ENCODE measurements at regions not wholly inside any gene's neighbourhood (a gene's known extent, or its start where the extent isn't known, plus 50 kb on each side); places are given as distances from the start of the nearest gene placed in this dataset.
"Not testable (repeated sequence)": the region's sequence is repeated elsewhere in the genome, so short reads cannot be mapped to it uniquely, and the experiment has no call there.

DNA sequence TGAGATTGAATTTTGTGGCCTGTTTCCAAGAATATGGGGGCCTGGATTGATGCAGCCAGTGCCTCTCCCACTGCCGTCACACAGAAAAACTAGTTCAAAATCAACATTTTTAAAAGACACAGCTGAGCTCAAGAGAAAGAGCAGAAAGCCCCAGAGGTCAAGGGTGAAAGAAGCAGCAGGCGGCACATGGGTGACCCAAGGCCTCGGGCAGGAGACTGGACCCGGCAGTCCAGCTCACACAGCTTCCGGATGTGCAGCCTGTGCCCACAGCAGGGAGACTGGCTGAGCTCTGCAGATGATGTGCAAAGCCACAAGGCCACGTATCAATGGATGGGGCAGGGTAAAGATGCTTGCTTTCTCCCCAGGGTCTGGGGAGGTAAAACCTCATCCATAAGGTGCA is 50.4 kb upstream of the RNF32 start:
- no peak overlapping the region for H3K27ac ChIP-seq
- no peak overlapping the region for H3K4me3 ChIP-seq

DNA sequence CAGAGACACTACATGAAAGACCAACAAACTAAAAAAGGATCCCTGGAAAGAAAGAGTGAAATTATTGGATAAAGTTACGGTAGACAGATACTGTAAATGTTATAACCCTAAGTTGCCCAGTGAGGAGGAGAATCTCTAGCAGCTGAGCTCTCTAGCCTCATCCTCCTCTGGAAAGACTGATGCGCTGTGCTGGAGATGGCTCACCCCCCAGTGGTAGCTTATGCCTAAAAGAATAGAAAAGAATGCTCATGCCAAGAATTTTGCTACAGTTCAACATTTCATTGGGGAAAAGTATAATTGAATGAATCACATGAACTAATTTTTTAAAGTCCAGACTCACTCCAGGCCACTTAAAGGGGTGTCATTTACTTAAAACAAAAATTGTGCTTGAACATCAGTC is 50.8 kb upstream of the RNF32 start:
- no peak overlapping the region for H3K4me3 ChIP-seq
- H3K27ac ChIP-seq = no peak overlapping the region

DNA sequence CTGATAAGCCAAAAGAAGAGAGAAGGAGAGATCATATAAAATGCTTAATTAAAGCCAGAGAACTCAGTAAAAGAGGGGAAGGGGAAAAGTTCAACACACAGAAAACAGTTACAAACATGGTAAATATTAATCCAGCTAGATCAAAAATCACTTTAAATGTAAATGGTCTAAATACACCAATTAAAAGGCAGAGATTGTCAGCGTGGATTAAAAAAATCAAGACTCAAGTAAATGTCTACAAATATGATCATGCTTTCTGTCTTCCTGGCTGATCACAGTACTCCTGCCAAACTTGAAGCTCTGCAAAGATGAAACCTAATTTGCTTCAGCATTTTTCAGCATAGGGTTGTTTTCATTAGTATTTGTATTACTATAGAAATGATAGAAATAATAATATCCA is 54.6 kb upstream of the RNF32 start:
- no peak overlapping the region for H3K4me3 ChIP-seq
- H3K27ac ChIP-seq = no peak overlapping the region

DNA sequence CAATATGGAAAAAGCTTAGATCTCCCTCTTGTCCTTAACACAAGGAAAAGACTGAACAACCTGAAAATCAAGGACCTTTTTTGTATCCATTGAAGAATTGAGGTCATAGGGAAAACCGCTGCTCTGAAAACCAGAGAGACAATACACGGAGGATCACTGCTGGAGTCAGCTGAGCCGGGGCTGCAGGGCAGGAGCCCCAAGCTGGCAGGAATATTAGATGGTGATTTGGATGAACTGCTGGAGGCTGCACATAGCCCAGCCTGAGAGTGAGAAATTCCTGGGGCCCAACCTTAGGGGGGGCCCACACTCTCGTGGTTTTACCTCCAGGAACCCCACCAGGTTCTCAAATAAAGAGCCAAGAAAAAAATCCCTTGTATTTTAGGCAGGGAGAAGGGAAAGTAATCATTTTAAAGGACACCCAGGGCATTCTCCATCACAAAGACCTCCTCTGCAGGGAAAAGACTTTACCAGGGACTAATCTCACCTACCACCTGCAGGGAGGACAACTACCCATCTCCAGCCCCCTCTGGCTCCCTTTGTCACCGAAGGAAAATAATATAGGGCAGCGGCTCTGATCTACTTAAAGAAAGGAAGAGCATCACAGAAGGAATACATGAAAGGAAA is 55.4 kb upstream of the RNF32 start:
- no peak overlapping the region for H3K27ac ChIP-seq
- no peak overlapping the region for H3K4me3 ChIP-seq

DNA sequence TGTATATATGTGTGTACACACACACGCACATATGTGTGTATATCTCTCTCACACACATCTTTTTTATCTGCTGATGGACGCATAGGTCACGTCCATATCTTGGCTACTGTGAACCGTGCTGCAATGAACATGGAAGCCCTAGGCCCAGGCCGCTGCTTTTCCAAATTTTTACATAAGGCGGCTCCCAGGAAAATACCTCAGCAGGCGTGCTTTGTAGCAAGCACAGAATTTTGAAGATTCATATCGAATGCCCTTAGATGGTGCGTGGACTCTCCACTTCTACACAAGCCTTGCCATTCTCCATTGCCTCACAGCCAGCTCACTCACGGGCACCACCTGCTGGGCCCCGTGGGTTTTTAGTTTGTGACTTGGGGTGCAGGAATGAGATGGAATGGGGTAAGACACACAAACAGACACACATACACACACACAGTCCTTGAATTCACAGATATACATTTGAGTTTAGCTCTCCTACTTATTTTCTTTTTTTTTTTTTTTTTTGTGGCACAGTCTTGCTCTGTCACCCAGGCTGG is 57.9 kb upstream of the RNF32 start:
- no peak overlapping the region for H3K27ac ChIP-seq
- H3K4me3 ChIP-seq = no peak overlapping the region

DNA sequence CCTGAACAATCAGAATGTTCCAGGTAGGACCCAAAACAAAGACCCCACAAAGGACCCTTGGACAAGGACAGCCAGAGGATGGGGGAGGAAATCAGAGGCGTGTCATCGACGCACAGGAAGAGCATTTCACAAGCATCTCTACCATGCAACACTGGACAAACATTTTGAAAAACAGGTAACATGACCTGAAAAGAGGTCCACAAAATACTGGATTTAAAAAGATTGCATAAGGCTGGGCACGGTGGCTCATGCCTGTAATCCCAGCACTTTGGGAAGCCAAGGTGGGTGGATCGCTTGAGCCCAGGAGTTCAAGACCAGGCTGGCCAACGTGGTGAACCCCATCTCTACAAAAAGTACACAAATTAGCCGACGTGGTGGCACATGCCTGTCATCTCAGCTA is 60.5 kb upstream of the RNF32 start:
- Histone ChIP-seq H3K4me3 (no peak overlapping the region), H3K27ac (no peak overlapping the region)

DNA sequence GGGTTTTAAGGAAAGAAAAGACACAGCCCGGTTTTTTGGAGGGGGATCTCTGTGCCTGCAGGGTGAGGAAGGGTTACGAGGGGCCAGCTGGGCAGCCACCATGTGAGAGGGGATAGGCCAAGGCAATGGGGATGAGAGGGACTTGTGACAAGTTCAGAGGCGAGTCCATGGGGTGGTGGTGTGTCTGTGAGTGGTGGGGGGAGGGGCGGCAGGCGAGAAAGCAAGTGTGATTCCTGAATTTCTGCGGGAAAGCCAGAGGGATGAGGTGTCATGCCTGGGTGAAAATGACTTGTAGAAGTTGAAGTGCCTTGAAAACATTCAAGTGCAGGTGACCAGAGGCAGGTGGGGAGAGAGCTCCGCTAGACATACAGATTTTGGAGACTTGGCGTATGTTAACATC is 61.0 kb upstream of the RNF32 start:
- H3K4me3 ChIP-seq = no peak overlapping the region
- no peak overlapping the region for H3K27ac ChIP-seq

DNA sequence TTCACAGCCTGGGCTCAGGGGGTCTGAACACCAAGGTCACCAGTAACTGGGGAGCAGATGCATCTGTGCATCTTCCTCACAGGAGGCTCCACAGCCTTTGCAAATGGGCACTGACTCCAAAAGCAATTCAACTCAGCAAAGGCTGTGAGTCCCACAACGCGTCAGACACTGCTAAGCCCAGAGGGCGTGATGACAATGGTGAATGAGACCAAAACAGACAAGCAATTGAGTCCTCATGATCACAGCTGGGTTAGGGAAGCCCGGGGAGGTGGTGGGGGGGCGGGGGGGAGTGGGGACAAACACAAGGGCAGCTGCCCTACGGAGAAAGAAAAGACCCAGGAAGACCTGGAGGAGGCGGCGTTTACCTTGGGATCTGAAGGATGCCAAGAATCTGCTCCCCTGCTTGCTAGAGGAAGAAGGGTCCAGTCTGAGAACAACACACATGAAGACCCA is 61.6 kb upstream of the RNF32 start:
- H3K27ac ChIP-seq = no peak overlapping the region
- H3K4me3 ChIP-seq = no peak overlapping the region

DNA sequence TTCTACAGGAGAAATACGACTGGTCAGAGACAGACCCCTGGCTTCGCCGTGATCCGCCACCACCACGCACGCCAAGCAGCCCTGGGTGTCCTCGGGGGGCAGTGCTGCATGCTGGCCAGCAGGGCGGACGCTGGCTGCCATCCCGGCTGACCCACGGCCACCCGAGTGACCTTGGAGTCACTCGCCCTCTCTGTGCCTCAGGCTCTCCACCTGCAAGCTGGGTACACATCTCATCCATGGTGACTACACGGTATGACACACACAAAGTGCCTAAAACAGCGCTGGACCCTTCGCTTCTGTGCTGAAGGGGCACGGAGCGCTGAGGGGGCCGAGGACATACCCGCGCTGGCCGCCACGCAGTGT is 62.0 kb upstream of the RNF32 start:
- no peak overlapping the region for H3K4me3 ChIP-seq
- no peak overlapping the region for H3K27ac ChIP-seq

DNA sequence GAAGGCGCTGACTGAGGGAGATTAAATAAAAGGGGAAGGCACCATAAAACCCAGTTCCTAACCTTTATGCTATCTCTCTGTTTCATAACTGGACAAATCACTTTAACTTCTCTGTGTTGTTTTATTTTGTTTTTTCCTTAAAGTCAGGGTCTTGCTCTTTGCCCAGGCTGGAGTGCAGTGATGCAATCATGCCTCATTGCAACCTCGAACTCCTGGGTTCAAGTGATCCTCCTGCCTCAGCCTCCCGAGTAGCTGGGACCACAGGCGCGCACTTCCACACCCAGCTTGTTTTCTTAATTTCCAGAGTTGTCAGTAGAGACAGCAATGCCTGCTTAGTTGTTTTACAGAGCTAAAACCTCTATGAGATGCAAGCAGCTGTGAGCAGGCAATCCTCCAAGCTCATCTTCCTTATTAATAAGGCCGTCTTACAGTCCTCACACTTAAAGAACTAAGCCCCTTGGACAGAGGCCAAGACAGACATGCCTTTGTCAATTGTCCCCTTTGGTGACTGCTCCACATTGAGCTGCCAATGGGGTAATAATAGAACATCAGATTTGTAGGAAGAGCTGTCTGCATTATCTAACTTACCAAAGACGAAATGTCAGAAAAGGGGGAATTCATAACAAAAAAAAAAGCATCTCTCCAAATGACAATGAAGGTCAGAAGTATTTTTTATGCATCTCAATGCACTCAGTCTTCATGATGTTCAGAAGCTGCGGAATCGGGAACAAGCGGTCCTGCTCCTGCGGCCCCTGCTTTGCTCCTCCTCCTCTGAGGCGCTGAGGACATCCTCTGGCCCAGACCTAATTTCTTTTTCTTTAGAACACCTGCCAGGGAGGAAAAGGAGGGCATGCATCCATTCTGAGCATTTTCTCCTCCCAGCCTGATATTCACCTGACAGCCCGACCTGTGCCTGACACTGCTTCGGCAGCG is 62.7 kb upstream of the RNF32 start:
- Histone ChIP-seq H3K4me3 (no peak overlapping the region), H3K27ac (no peak overlapping the region)

DNA sequence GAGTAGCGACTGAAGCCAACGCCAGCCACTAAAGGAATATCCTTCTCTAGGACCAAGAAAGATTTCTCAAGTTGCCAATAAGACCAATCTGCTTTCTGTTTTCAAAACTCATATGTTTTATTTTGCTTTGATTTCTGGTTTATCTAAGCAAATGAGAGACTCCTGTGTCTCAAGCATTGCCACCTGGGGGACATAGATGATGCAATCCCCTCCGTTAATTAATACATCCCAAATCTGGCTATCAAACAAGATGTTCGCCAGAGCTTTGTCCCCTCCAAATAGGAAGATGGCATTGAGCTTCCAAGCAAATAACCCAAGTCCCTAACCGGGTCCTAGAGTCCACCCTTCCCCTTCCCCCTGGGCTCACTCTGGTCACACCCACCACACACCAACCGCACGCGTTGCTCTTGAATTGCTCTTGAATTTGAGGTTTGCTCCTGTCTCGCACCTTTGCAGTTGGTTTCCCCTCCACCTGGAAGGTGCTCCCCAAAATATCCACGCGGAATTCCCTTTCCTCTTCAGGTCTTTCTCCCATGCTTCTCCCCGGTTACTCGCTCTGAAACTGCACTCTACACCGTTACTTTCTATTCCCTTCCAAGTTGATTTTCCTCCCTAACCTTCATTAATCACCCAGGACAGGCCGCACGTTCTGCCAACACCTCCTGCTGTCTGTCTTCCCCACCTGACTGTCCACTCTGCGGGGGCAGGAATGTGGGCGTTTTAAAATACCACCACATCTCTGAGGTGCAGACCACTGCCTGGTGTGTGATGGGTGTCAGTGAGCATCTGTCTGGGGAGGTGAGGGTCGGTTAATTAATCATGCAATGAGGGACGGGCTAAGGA is 64.1 kb upstream of the RNF32 start:
- no peak overlapping the region for H3K27ac ChIP-seq
- H3K4me3 ChIP-seq = no peak overlapping the region

DNA sequence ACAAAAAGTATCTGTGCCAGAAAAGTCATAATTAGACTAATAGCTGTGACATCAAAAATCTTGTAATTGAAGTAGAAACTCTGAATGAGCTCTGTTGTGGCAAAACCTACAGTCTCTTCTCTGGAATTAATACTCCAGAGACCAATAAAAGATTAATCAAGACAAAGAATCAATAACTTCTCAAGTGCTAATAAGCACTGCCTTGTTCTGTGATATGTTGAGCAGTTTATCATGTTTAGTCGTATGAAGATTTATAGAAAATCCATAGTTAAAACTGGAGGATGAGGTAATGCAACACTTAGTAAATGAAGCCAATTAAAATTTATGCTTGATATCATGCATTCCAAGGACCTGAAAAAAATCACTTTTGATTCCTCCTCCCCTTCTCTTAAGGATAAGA is 72.3 kb upstream of the RNF32 start:
- H3K27ac ChIP-seq = no peak overlapping the region
- no peak overlapping the region for H3K4me3 ChIP-seq

DNA sequence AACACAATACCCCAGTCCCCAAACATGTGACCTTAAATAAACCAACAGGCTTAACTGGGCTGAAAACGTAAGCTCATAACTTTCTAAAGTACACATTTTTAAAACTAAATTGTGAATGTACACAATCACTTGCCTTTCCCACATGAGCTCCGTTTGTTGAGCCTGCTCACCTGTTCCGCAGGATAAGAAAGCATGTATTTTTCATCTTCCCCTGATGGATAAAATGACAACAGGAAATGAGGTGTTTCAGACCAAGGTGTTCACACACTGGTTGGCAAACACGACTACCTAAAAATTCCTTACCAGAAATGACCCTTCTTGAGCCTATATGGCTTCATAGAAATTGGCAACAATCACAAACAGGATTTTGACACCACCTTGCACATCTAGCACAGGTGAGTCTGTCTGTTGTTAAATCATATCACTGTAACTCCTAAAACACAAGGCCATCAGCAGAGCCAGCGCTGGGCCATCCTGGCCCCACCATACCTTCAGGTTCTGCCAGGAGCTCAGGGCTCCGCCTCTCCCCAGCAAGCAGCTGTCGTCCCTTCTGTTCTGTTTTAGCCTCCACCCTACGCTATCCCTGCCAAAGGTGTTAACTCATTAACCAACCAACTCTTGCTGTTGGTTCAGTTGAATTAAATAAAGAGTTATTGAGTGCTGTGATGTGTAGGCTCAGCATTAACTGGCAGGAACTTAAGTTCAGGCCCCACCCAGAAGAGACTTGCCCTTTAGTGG is 73.6 kb upstream of the RNF32 start:
- Histone ChIP-seq H3K27ac (no peak overlapping the region), H3K4me3 (no peak overlapping the region)

DNA sequence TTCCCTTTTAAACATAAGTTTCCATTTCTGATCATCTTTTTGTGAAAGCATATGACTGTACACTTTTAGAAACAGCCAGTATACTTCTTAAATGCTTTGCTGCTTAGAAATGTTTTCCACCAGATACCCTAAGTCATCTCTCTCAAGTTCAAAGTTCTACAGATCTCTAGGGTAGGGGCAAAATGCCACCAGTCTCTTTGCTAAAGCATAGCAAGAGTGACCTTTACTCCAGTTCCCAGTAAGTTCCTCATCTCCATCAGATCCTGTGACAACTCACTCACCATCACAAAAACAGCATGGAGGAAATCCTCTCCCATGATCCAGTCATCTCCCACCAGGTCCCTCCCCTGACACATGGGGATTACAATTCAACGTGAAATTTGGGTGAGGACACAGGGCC is 75.6 kb upstream of the RNF32 start:
- H3K27ac ChIP-seq, H3K4me3 ChIP-seq: not testable (repeated sequence)

DNA sequence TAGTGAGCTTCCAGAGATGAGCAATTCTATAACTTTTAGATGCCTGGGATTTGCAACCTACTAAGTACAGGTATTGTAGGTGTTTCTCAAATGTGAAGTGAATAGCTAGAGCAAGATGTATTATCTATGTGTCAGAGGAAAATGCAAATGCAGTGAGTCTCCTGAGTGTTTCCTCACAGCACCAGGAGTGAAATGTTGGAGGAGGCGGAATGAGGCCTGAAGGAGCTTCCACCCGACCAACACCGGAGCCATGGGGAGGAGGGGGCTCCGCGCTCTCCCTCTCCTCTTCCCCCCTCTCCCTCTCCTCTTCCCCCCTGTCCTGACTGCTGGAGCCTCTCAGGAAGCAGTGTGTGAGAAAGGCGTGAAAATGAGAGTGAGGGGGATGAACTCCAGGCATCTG is 79.9 kb upstream of the RNF32 start:
- Histone ChIP-seq H3K4me3 (no peak overlapping the region), H3K27ac (no peak overlapping the region)

DNA sequence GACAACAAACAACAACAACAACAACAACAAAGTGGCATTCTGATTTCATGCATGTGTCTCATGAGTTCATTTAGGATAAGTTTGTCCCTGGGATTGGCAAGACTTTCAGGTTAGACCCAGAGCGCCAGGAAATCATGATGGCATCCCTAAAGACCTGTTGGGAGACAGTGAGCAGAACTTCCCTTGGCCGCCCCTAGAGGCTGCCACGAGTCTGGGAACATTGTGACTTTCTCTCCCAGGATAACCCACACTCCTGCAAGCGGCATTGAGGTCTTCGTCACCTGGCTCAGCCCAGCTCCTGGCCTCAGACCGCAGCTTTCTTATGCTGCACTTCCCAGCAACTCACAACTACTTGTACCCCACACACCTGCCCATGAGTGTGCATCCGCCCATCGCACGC is 80.5 kb upstream of the RNF32 start:
- H3K27ac ChIP-seq = no peak overlapping the region
- no peak overlapping the region for H3K4me3 ChIP-seq

DNA sequence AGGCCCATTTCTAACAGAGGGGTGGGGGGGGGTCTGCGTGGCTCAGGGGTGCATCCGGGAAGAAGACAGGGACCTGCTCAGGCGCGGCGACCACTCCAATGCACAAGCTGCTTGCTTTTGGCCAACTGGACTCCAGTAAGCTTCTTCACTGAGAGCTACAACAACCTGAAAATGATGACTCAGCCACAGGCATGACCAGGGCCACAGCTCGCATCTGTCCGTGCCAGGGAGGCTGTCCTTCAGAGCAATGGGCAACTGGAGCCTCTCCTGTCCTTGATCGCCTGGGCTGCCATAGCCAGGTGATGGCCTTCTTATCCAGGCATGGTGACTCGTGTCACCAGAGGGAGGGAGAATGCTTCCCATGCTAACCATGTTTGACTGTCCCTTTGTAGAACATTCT is 81.6 kb upstream of the RNF32 start:
- Histone ChIP-seq H3K4me3 (no peak overlapping the region), H3K27ac (no peak overlapping the region)

DNA sequence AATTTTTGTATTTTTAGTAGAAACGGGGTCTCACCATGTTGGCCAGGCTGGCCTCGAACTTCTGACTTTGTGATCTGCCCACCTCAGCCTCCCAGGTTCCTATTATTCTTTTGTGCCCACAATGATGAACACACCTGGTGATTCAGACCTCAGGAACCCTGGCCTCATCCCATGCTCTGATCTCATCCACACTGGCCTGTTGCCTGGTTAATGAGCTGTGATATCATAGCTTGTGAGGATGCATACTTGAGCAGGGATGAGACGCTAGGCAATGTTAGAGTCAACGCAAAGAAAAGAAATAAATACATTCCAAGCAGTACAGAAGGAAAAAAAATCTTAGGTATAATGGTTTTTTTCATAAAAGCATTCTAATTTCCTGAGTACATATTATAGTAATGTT is 82.4 kb upstream of the RNF32 start:
- H3K4me3 ChIP-seq = no peak overlapping the region
- H3K27ac ChIP-seq = no peak overlapping the region

DNA sequence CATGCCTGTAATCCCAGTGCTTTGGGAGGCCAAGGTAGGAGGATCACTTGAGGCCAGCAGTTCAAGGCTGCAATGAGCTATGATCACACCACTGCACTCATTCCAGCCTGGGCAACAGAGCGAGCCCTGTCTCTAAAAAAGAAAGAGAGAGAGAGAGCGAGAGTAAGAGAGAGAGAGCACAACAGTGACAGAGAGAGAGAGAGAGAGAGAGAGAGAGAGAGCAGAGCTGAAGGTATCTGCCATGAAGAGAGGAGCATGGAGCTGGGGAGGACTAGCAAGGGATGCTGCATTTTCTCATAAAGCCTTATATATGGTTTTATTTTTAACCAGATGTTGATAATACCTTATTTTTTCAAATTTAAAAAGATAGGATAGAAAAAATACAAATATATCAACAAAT is 84.5 kb upstream of the RNF32 start:
- Histone ChIP-seq H3K4me3 (no peak overlapping the region), H3K27ac (no peak overlapping the region)

DNA sequence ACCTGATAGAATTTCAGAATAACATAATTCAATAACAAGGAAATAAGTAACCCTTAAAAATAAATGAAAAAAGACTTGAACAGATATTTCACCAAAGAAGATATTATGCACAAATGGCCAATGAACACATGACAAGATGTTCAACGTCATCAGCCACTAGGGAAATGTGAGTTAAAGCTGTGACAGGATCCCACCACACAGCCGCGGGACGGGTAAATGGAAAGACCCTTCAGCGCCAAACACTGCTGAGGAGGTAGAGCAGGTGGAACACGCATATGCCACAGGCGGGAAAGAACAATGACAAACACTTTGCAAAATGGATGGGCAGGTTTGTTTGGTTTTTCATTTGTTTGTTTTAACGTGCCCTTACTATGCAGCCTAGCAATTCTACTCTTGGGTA is 86.1 kb upstream of the RNF32 start:
- Histone ChIP-seq H3K27ac (no peak overlapping the region), H3K4me3 (no peak overlapping the region)
